OCI-LY7 (cell line): ENCODE measurements at regions not wholly inside any gene's neighbourhood (a gene's known extent, or its start where the extent isn't known, plus 50 kb on each side); places are given as distances from the start of the nearest gene placed in this dataset.

Experiments used
- BruUV-seq: library from RNA; stranded (reverse); fragments of 400-500 nt; replicated peaks from 2 replicates; lab custom pipeline; 2021; lab: Mats Ljungman, UMichigan
- CTCF ChIA-PET: fragments of 300-600 bp; sonication (Branson Sonifier 250); formaldehyde crosslinking; loops from one replicate; lab custom pipeline; 2022; ENCODE audit warnings: antibody characterized with exemption; ENCODE audit not compliant: unreplicated experiment; lab: Charles Lee
- POLR2A ChIA-PET: fragments of 300-600 bp; sonication (Branson Sonifier 250); formaldehyde crosslinking; loops from one replicate; lab custom pipeline; 2022; ENCODE audit warnings: antibody characterized with exemption; lab: Charles Lee
- DNase-seq: peaks from one replicate; pipeline ENCODE4 v3.0.0-alpha.2; 2015; ENCODE audit warnings: low spot score
- H2AFZ ChIP-seq: fragments of 200-600 bp; sonication (generic), shearing (Covaris generic); 2 replicates; pipeline ENCODE4 v1.6.1; 2014; ENCODE audit warnings: mild to moderate bottlenecking, antibody characterized with exemption, low read length, moderate library complexity
- H3K27ac ChIP-seq: fragments of 200-600 bp; sonication (generic); 2 replicates; pipeline ENCODE4 v1.5.1; 2014; ENCODE audit warnings: mixed run types, low read depth, mild to moderate bottlenecking, moderate library complexity, low read length, inconsistent platforms; ENCODE audit not compliant: poor library complexity, severe bottlenecking
- H3K36me3 ChIP-seq: fragments of 200-600 bp; sonication (generic); 2 replicates; pipeline ENCODE4 v1.6.1; 2014; ENCODE audit warnings: mild to moderate bottlenecking, antibody characterized with exemption, low read length, moderate library complexity, mixed read lengths; ENCODE audit not compliant: insufficient read depth
- H3K4me1 ChIP-seq: fragments of 200-600 bp; sonication (generic); 2 replicates; pipeline ENCODE4 v1.5.1; 2014; ENCODE audit warnings: mild to moderate bottlenecking, low read length; ENCODE audit not compliant: insufficient read depth, poor library complexity, severe bottlenecking
- H3K4me2 ChIP-seq: fragments of 200-600 bp; sonication (generic); 2 replicates; pipeline ENCODE4 v1.6.1; 2014; ENCODE audit warnings: mild to moderate bottlenecking, low read length
- H3K4me3 ChIP-seq: fragments of 200-600 bp; sonication (generic); 2 replicates; pipeline ENCODE4 v1.5.1; 2014; ENCODE audit warnings: mild to moderate bottlenecking, low read depth, low read length; ENCODE audit not compliant: poor library complexity, severe bottlenecking
- H3K79me2 ChIP-seq: fragments of 200-600 bp; sonication (generic); 2 replicates; pipeline ENCODE4 v1.6.1; 2016; ENCODE audit warnings: low read depth, mild to moderate bottlenecking, low read length, moderate library complexity, mixed read lengths; ENCODE audit not compliant: insufficient read depth
- H3K9me2 ChIP-seq: fragments of 200-600 bp; sonication (generic); 2 replicates; pipeline ENCODE4 v1.6.1; 2016; ENCODE audit warnings: mild to moderate bottlenecking, low read length, mixed read lengths; ENCODE audit not compliant: insufficient read depth
- H3K9me3 ChIP-seq: fragments of 200-600 bp; sonication (generic); 2 replicates; pipeline ENCODE4 v1.6.1; 2014; ENCODE audit warnings: mild to moderate bottlenecking, mixed run types, low read length, mixed read lengths
- H4K20me1 ChIP-seq: fragments of 200-600 bp; sonication (generic); 2 replicates; pipeline ENCODE4 v1.6.1; 2014; ENCODE audit warnings: mild to moderate bottlenecking, antibody characterized with exemption, low read length, moderate library complexity, mixed read lengths; ENCODE audit not compliant: insufficient read depth
- EZH2phosphoT487 ChIP-seq: fragments of 200-600 bp; sonication (generic); IDR thresholded peaks from 2 replicates; pipeline ENCODE4 v1.6.1; 2018; ENCODE audit warnings: low read depth, borderline replicate concordance, mild to moderate bottlenecking, mixed run types, antibody characterized with exemption, low read length, moderate library complexity, mixed read lengths
- intact Hi-C: fragments of 100-400 bp; cut with micrococcal nuclease; formaldehyde crosslinking; loops from one replicate; pipeline ENCODE4 v1.10.0; 2022; ENCODE audit not compliant: unreplicated experiment
- TF ChIP-seq, protein P1 (sequence below): fragments of 200-600 bp; sonication (generic); conservative IDR thresholded peaks from 2 replicates; pipeline ENCODE4 v1.5.1; 2014; ENCODE audit warnings: mild to moderate bottlenecking, antibody characterized with exemption, low read length, moderate library complexity, mixed read lengths

DNA sequence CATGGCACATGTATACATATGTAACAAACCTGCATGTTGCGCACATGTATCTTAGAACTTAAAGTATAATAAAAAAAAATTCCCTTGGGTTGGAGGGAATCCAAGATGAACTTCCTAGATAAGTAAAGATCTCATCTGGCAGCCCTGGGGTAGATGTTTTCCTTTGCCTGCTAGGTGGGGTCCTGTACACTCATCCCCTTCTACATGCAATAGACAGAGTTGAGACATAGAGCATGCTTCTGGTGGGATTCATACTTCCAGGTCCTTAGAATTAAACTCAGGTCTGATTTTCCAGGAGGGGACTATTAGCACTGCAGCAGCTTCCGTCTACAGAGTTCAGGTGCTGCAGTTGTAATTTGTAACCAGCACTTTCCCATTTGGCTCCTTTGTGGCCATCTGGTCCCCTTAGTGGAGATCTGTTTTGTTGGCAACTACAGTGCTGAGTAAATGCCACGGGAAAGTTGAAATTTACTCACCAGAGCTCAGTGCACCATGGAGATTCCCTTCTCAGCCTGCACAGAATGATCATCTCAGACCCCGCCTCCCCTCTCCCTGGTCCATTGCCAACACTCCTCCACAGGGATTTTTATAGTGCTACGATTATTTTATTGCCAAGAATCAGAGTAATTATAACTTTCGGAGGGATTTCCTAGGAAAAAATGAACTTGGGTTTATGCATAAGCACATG lies 220.1 kb upstream of the E2F8 start:
- H3K27ac ChIP-seq, result no peak overlapping the region
- TF ChIP-seq EZH2phosphoT487, result no peak
- TF ChIP-seq, protein P1, sequence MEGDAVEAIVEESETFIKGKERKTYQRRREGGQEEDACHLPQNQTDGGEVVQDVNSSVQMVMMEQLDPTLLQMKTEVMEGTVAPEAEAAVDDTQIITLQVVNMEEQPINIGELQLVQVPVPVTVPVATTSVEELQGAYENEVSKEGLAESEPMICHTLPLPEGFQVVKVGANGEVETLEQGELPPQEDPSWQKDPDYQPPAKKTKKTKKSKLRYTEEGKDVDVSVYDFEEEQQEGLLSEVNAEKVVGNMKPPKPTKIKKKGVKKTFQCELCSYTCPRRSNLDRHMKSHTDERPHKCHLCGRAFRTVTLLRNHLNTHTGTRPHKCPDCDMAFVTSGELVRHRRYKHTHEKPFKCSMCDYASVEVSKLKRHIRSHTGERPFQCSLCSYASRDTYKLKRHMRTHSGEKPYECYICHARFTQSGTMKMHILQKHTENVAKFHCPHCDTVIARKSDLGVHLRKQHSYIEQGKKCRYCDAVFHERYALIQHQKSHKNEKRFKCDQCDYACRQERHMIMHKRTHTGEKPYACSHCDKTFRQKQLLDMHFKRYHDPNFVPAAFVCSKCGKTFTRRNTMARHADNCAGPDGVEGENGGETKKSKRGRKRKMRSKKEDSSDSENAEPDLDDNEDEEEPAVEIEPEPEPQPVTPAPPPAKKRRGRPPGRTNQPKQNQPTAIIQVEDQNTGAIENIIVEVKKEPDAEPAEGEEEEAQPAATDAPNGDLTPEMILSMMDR, result no peak
- H4K20me1 ChIP-seq, result no peaks in the 10 kb centered on the region
- H2AFZ ChIP-seq, result no peak overlapping the region
- no TSS peak for BruUV-seq
- ChIA-PET POLR2A (no interaction called here), CTCF (no interaction called here)
- H3K4me3 ChIP-seq, result no peak overlapping the region
- peaks cover 10% of the 10 kb centered on the region for H3K4me1 ChIP-seq
- H3K79me2 ChIP-seq, result no peaks in the 10 kb centered on the region
- no peaks in the 10 kb centered on the region for H3K9me3 ChIP-seq
- H3K4me2 ChIP-seq, result no peak overlapping the region
- DNase-seq, result no peak
- no peaks in the 10 kb centered on the region for H3K36me3 ChIP-seq
- intact Hi-C loops, result no loop called here
- no peaks in the 10 kb centered on the region for H3K9me2 ChIP-seq

DNA sequence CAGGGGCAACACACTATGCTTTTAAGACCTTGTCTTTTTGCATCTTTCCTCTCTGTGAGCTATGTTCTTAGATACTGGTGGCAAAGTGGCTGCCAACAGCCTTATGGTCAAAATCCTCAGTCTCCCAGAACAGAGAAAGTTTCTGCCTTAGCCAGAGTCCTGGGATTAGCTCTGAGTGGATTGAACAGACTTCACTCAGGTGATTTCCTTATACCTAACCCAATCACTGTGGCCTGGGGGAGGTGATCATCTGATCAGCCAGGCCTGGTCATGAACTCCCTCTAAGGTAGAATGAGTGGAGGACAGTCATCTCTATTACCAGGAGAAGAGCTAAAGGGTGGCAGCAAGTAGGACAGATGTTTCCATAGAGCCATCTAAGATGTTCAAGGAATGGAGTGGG lies 218.5 kb upstream of the E2F8 start:
- peaks cover 10% of the 10 kb centered on the region for H3K4me1 ChIP-seq
- no peaks in the 10 kb centered on the region for H3K9me3 ChIP-seq
- no peak for TF ChIP-seq EZH2phosphoT487
- TF ChIP-seq, protein P1, result no peak
- ChIA-PET POLR2A (interaction anchor here (0.8 to 1.1 kb wide), 3 partner anchors 13 to 285 kb away, joined by 3 to 5 read pairs (median 5); no protein-coding TSS in a partner anchor), CTCF (no interaction called here)
- no peaks in the 10 kb centered on the region for H3K79me2 ChIP-seq
- BruUV-seq, result no TSS peak
- H4K20me1 ChIP-seq, result no peaks in the 10 kb centered on the region
- no peak overlapping the region for H3K4me3 ChIP-seq
- intact Hi-C loops, result no loop called here
- H3K9me2 ChIP-seq, result no peaks in the 10 kb centered on the region
- no peak overlapping the region for H2AFZ ChIP-seq
- H3K36me3 ChIP-seq, result no peaks in the 10 kb centered on the region
- no peak overlapping the region for H3K27ac ChIP-seq
- H3K4me2 ChIP-seq, result no peak overlapping the region
- no peak for DNase-seq

DNA sequence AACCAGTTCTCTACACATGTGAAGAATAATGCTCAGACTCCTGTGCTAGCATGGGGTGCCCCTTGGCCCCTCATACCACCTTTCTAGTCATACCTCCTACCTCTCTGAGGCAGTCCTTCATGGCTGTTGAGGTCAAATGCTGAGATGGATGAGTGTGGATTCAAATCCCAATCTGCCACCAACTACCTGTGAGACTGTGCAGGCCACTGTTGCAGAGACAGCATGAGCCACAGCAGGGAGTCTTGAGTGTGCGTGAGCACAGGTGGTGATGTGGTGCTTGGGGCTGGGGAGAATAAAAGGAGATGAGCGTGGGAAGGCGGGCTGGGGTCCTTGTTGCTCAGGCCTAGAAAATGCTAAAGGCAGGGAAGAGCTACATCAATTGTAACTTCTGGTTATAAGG lies 218.0 kb upstream of the E2F8 start:
- intact Hi-C loops, result no loop called here
- TF ChIP-seq, protein P1, result no peak
- no peak for TF ChIP-seq EZH2phosphoT487
- Histone ChIP-seq H3K36me3 (no peaks in the 10 kb centered on the region), H2AFZ (no peak overlapping the region), H3K4me2 (no peak overlapping the region), H4K20me1 (no peaks in the 10 kb centered on the region), H3K9me2 (no peaks in the 10 kb centered on the region), H3K9me3 (no peaks in the 10 kb centered on the region), H3K27ac (no peak overlapping the region), H3K4me3 (no peak overlapping the region), H3K79me2 (no peaks in the 10 kb centered on the region), H3K4me1 (peaks cover 10% of the 10 kb centered on the region)
- DNase-seq, result no peak
- BruUV-seq, result no TSS peak
- ChIA-PET POLR2A (interaction anchor here (0.6 to 1.1 kb wide), 3 partner anchors 13 to 129 kb away, joined by 3 to 5 read pairs (median 5); no protein-coding TSS in a partner anchor), CTCF (no interaction called here)
